ENCODE measurements at regions not wholly inside any gene's neighbourhood (a gene's known extent, or its start where the extent isn't known, plus 50 kb on each side); places are given as distances from the start of the nearest gene placed in this dataset.

GRCh38 chr3:106047221-106047620 lies 178.4 kb upstream of the CBLB start:
- no peaks in the 10 kb centered on the region for H3K27me3 ChIP-seq (ENCODE audit: low read depth)
- H3K9me3 ChIP-seq: no peaks in the 10 kb centered on the region
- H3K27ac ChIP-seq: no peak overlapping the region
- no peak for TF ChIP-seq CTCF (IDR thresholded peaks at IDR 0.05)
- H3K4me1 ChIP-seq: no peaks in the 10 kb centered on the region
- no peak overlapping the region for H3K4me3 ChIP-seq
- no peak for ATAC-seq
- intact Hi-C loops (cut with DNase I): no loop called here
- no peak for DNase-seq
- H3K36me3 ChIP-seq: no peaks in the 10 kb centered on the region

GRCh38 chr3:106048946-106049481 lies 180.2 kb upstream of the CBLB start:
- Histone ChIP-seq H3K36me3 (no peaks in the 10 kb centered on the region), H3K27ac (no peak overlapping the region), H3K4me1 (no peaks in the 10 kb centered on the region), H3K4me3 (no peak overlapping the region), H3K9me3 (no peaks in the 10 kb centered on the region), H3K27me3 (ENCODE audit: low read depth) (no peaks in the 10 kb centered on the region)
- intact Hi-C loops (cut with DNase I): no loop called here
- no peak for TF ChIP-seq CTCF (IDR thresholded peaks at IDR 0.05)
- DNase-seq (no peak), ATAC-seq (no peak)

GRCh38 chr3:106049821-106050220 lies 181.0 kb upstream of the CBLB start:
- H3K36me3 ChIP-seq: no peaks in the 10 kb centered on the region
- intact Hi-C loops (cut with DNase I): no loop called here
- no peaks in the 10 kb centered on the region for H3K27me3 ChIP-seq (ENCODE audit: low read depth)
- ATAC-seq (no peak), DNase-seq (no peak)
- H3K9me3 ChIP-seq: no peaks in the 10 kb centered on the region
- H3K4me3 ChIP-seq: no peak overlapping the region
- H3K27ac ChIP-seq: no peak overlapping the region
- no peak for TF ChIP-seq CTCF (IDR thresholded peaks at IDR 0.05)
- no peaks in the 10 kb centered on the region for H3K4me1 ChIP-seq

- Histone ChIP-seq H3K4me3 (no peak overlapping the region), H3K4me1 (no peaks in the 10 kb centered on the region), H3K9me3 (no peaks in the 10 kb centered on the region), H3K36me3 (no peaks in the 10 kb centered on the region), H3K27ac (no peak overlapping the region), H3K27me3 (ENCODE audit: low read depth) (no peaks in the 10 kb centered on the region)
- TF ChIP-seq CTCF (IDR thresholded peaks at IDR 0.05): no peak
- DNase-seq (no peak), ATAC-seq (no peak)
- intact Hi-C loops (cut with DNase I): no loop called here
Measured at GRCh38 chr3:106056931-106057330, 188.1 kb upstream of the CBLB start.

- no peaks in the 10 kb centered on the region for H3K4me1 ChIP-seq
- no peak for TF ChIP-seq CTCF (IDR thresholded peaks at IDR 0.05)
- no peaks in the 10 kb centered on the region for H3K36me3 ChIP-seq
- intact Hi-C loops (cut with DNase I): no loop called here
- H3K27me3 ChIP-seq (ENCODE audit: low read depth): no peaks in the 10 kb centered on the region
- no peaks in the 10 kb centered on the region for H3K9me3 ChIP-seq
- DNase-seq (no peak), ATAC-seq (no peak)
- H3K4me3 ChIP-seq: no peak overlapping the region
- H3K27ac ChIP-seq: no peak overlapping the region
Measured at GRCh38 chr3:106058475-106058874, 189.7 kb upstream of the CBLB start.

Measured in lower lobe of right lung (tissue), 2 donors.